ENCODE measurements at regions not wholly inside any gene's neighbourhood (a gene's known extent, or its start where the extent isn't known, plus 50 kb on each side); places are given as distances from the start of the nearest gene placed in this dataset.
"Not testable (repeated sequence)": the region's sequence is repeated elsewhere in the genome, so short reads cannot be mapped to it uniquely, and the experiment has no call there.

DNA sequence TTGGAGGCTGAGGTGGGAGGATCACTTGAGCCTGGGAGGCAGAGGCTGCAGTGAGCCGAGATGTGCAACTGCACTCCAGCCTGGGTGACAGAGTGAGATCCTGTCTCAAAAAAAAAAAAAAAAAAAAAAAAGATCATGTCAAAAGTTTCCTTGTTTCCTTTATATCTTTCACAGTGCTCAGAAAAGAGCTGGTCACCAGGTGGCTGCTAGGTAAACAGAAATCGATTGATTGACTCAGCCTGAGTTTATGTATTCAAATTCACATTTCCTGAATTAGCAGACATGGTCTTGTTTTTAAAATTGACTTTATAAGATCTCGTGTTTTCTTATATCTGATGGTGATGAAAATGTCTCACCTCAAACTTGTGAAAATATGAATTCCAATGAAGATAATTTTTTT is 261.8 kb upstream of the FANCL start:
- peak; percentile 5 for DNase-seq

DNA sequence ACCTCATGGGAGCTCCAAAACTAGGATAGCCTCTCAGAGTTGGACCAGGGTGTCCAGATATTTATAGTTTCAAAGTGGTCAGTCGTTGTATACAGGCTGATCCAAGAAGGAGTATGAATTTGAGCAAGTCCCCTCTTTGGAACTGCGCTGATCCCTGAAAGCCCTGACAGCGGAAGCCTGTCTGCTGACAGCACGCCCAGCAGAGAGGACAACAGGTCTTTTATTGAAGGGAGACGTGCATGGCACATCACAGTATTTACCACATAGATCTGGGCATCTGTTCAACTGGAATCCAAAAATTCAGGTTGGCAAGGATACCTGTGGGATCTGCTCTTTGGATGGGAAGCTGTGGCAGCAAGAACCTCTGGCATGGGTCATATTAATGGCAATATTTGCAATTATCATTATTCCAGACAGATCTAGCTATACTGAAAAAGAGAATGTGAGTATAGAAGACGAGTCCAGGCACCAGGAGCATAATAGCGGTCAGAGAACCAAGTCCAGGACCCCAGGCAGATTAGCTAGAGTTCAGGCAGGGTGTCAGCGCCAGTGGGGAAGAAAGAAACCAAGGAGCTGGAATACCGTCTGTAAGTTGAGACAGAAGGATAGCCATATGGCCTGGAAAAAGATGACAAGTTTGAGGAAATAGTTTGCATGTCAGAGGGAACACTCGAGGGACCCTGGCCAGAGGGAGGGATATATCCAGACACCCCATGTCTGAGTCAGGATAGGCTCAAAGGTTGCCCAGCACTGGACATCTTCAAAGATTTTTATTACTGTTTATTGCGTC is 260.4 kb upstream of the FANCL start:
- DNase-seq, result no peak

GRCh38 chr2:58497168-58497567 is 256.0 kb upstream of the FANCL start:
- DNase-seq, result no peak

DNA sequence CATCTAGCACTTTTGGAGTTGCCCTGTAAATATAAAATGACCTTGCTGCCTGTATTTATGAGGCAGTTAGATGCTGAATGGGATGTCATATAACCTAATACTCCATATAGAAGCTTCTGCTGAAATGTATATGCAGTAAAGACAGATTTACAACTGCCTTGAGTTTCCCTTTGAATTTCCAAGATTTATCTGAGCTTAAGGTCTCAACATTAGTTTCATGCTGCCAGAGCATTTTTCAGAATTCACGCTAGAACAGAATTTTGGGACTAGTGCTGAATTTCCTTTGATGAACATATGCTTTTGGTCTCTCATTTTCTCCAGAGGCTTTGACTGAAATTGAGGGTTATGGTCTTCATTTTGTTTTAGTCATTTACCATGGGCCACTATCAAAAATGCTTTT is 254.7 kb upstream of the FANCL start:
- DNase-seq, result no peak

GRCh38 chr2:58494071-58494501 is 253.0 kb upstream of the FANCL start:
- no peak for DNase-seq

DNA sequence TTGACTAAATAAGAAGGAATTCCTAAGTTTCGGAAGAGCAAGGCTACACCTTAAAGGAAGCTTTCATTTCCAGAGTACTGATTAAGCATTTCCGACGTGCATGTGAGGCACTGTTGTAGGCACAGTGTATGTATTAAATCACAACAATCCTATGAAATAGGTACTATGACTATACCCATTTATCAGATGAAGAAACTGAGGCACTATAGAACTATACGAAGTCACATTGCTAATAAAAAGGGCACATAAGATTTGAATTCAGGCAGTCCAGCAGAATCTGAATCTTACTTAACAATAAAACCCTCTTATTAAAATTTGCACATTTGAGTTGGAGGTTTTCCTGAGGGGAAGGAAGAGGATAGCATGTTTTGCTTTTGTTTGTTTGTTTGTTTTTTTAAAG is 243.5 kb upstream of the FANCL start:
- no peak for DNase-seq

DNA sequence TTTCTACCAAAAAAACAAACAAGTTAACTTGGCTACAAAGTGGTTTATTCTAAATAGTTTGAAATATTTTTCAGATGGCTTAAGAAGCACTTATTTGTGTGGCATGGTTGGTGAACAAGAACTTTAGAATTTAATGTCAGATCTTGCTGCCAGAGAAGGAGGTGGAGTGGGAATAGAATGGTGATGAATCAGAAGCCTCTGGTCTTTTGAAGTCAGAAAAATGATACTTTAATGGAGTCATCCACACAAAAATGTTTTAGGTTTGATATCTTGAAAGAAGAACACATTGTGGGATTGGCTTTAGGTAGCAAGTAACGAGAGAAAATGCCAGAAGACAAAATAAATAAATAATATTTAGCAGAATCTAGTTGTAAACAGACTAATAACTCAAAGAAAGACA is 243.1 kb upstream of the FANCL start:
- no peak for DNase-seq

DNA sequence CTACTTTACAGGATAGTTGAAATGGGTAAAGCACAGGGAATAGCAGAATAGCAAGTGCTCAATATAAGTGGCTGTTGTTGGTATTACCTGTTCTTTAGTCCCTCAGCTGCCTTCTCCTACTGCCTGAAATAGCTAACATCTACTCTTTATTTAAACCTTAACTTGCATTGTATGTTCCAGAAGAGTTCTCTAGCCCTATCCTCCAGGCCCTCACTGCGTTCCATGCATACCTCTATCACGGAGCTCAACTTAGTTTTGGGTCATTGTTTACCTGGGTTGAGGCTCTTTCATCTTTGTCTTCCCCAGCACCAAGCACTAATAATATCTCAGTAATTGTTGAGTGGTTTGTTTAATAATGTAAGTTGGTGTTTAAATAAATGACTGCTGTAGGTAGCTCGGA is 242.2 kb upstream of the FANCL start:
- no peak for DNase-seq

DNA sequence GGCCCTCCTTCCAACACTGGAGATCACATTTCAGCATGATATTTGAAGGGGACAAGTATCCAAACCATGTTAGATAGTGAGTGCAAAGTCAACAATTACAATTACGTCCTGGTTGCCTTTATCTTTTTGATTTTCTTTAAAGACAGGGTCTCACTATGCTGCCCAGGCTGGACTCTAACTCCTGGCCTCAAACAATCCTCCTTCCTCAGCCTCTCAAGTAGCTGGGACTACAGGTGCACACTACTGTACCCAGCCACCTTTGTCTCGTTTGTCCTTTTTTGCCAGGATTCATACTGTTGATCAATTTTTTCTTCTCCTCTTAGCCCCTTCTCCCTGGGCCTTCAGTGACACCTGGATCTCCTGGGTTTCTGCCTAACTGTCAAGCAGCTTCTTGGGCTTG is 240.5 kb upstream of the FANCL start:
- DNase-seq, result no peak

- DNase-seq, result no peak
These were observed 239.0 kb upstream of the FANCL start for GRCh38 chr2:58480141-58480540.

DNA sequence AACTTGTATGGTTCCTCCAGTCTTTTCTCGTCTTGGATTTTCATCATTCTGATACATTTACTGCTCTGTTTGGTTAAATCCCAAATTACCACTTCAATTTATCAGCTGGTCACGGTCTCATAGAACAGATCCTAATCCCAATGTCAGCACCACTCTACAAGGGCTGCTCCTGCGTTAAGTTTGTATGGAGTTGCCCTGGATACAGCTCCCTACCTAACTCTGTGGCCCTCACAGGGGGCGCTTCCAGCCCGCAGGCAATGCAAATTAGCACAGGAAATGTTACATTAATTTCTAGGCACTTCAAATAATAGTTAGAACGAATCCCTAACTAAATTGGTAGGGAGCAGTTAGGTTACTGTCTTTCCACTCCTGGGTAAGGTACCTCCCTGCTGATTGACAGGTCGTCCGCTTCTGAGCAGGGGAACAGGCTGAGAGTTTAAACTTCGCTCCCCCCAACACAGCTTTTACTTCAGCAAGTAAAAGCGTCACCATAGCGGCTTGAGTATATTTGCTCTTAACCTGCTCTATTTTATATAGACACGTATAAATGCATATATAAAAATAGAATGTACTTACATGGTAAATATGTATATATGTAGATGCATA is 238.5 kb upstream of the FANCL start:
- peak; percentile 58 for DNase-seq

- DNase-seq, result no peak
These were observed 235.4 kb upstream of the FANCL start for GRCh38 chr2:58476556-58476955.

DNA sequence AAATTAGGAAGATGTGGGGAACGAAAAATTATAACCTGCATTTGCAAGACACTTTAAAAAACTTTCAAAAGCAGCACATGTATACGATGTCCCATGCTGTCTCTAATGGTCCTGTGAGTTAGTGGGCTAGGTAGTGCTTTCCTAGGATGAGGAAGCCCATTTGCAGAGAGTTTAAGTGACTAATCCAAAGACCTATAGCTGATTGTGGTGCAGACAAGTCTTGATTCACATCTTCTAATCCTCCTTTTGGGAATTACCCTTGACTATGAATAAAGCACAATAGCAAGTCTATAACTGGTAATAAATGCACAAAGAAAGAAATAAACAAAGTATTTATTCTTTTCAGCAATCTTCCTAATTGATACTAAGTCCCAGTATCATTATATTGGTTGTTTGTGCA is 234.6 kb upstream of the FANCL start:
- DNase-seq, result no peak

GRCh38 chr2:58473165-58473564 is 232.0 kb upstream of the FANCL start:
- DNase-seq, result no peak

DNA sequence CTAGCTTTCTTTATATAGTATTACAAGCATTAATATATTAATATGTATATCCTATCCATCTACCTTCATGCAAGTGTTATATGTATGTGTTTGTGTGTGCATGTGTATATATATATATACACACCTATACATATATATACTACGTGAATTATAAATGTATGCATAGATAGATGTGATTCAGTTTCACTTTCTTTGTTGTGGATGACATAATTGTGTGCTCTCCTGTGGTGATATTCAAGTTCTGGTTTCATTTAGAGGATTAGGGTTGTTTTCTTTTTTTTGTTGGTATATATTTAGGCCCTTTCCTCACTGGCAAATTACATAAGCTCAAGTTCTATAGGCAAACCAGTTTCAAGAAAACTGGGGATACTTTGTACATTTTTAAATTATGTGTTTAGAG is 225.7 kb upstream of the FANCL start:
- no peak for DNase-seq

GRCh38 chr2:58466021-58466420 is 224.9 kb upstream of the FANCL start:
- not testable (repeated sequence) for DNase-seq

DNA sequence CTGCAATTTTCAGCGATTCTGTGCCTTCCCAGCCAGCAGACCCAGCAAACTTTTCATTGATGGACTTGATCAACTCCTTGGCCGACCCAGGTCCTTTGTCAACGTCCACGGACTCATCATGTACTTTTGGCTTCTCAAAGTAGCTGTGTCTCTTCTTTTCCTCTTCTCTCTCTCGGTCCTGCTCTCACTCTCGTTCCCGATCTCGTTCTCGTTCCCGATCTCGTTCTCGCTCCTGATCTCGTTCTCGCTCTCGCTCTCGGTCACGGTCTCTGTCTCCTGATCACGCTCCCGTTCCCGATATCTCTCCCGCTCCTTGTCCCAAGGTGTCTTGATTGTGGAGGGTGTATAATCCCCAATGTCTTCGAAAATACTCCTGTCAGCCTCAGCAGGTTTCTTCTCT is 219.5 kb upstream of the FANCL start:
- no peak for DNase-seq

DNA sequence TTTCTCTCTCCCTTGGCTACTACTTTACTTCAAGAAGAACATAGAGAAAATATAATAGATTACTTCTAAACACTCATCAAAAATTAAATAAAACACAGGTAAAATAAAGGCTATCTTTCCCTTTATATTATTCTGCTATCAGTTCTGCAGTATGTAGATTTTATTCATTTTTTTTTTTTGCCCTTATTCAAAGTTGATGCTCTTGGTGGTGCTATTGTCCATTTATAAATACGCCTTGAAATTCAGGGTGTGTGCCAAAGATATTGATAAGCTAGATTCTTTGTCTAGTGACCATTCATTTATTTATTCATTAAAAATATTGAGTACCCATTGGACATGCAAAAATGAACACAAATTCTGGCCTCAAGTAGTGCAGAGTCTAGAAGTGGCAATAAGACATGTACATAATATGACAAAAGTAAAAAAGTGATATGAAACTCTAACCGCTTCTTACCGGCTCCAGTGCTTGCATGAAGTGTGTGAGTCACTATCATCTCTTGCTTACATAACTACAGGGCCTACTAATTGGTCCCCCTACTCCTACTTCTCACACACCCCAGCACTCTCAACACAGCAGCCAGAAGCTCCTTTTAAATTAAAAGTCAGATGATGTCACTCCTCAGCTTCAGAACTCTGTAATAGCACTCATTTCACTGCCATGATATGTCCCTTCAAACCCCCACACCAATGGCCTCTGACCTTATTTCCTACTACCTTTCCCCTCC is 208.3 kb upstream of the FANCL start:
- peak; percentile 4 for DNase-seq

DNA sequence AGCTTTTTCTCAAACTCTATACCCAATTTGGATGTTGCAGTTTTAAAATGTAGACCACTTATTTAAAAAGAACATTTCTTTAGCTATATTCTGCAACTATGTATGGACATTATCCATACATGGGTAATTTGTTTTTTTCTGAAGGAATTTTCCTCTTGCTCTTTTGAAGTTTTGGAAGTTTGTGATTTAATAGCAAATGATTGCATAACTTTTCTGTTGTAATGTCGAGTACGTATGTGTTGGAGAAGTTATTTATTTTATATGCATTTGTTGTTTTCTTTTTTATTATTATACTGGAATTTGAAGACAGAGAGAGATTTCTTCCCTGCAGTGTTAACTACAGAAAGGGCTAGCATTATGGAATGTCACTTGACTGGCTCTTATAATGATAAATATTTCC is 207.7 kb upstream of the FANCL start:
- DNase-seq, result no peak

- DNase-seq, result peak; percentile 69
These were observed 207.0 kb upstream of the FANCL start for GRCh38 chr2:58448065-58448507.

- no peak for DNase-seq
These were observed 206.5 kb upstream of the FANCL start for GRCh38 chr2:58447586-58447985.

- DNase-seq, result no peak
These were observed 200.5 kb upstream of the FANCL start for GRCh38 chr2:58441643-58442042.

DNA sequence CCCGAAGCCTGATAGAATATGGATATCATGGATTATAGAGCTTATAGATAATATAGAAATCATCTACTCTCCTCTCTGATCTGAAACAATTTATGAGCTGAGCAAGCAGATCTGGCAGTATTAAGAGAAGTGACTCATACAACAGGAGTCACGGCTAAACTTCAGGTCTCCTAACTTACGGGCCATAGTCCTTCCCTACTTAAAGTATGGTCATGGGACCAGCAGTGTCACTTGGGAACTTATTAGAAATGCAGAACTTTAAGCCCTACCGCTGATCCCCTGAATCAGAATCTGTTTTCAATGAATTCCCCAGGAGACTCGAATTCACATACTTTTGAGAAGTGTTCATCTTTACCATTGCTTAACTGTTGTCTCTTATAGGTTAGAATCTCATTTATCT is 195.7 kb upstream of the FANCL start:
- DNase-seq, result no peak

GRCh38 chr2:58435246-58435645 is 194.1 kb upstream of the FANCL start:
- DNase-seq, result no peak
